ENCODE measurements at regions not wholly inside any gene's neighbourhood (a gene's known extent, or its start where the extent isn't known, plus 50 kb on each side); places are given as distances from the start of the nearest gene placed in this dataset.
"Not testable (repeated sequence)": the region's sequence is repeated elsewhere in the genome, so short reads cannot be mapped to it uniquely, and the experiment has no call there.

- DNase-seq (ENCODE audit: low read depth) = not testable (repeated sequence)
These were observed 872.7 kb downstream of the PCDH17 start for GRCh38 chr13:58504202-58504700.

- not testable (repeated sequence) for DNase-seq (ENCODE audit: low read depth)
These were observed 873.8 kb downstream of the PCDH17 start for GRCh38 chr13:58505262-58505920.

DNA sequence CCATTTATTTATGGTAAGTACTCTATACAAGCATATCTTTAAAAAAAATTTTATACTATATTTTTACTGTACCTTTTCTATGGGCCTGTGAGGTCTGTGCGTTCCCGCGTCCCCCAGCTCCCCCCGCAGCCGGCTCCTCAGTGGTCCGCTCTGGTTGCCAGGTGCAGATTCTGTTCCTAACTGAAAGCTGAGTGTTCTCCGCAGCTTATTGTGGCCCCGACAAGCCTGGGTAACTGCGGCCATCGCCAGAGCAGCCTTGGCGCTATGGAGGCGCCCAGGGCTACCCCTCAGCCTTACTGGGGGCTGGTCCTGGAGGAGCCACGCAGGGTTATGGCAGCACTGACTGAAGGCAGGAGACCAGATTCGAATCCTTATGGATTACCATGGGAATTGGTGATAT is 896.8 kb downstream of the PCDH17 start:
- DNase-seq (ENCODE audit: low read depth) = no peak

DNA sequence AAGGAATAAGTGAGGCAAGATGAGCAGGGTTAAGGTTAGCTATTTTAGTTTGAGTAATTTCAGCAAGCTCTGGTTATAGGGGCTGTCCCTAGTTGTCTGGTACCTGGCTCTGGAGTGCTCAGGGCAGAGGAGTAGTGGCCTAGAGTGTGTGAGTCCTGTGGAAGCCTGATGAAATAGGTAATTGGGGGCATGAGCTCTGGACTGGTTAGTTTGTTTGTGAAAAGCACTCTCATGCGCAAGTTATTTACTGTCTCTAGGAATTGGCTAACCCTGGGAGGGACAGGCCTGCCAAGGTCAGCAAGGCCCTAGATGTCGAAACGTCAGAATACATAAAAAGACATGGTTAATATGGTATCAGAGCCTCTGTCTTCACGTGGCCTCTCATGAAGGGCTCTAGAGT is 900.1 kb downstream of the PCDH17 start:
- DNase-seq (ENCODE audit: low read depth) = no peak

GRCh38 chr13:58542530-58542929 is 911.0 kb downstream of the PCDH17 start:
- no peak for DNase-seq (ENCODE audit: low read depth)

DNA sequence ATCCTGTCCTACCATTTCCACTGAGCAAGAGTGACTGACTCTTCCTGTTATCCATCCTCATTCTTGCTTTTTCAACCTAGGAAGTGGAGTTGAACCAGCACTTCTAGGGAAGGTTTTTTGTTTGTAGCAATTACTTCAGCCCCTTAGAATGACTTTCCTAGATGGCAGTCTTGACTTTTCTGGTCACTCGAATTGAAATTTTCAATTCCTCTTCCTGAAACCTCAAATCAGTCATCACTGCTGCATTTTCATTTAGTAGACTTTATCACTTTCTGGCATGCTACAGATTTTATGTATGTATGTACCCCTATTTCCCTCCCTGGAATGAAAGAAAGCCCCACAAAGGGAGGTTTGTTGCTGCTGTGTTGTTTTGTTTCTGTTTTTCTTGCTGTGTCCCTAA is 915.9 kb downstream of the PCDH17 start:
- DNase-seq (ENCODE audit: low read depth) = no peak

- no peak for DNase-seq (ENCODE audit: low read depth)
These were observed 934.6 kb downstream of the PCDH17 start for GRCh38 chr13:58566176-58566575.

DNA sequence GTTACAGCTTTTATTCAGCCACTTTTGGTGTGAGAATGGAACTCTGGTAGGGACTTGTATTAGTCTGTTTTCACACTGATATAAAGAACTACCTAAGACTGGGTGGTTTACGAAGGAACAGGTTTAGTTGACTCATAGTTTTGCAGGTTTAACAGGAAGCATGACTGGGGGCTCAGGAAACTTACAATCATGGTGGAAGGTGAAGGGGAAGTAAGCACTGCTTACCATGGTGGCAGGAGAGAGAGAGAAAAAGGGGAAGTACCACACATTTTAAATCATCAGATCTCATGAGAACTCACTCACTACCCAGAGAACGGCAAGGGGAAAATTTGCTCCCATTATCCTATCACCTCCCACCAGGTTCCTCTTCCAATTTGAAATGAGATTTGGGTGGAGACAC is 942.2 kb downstream of the PCDH17 start:
- no peak for DNase-seq (ENCODE audit: low read depth)

DNA sequence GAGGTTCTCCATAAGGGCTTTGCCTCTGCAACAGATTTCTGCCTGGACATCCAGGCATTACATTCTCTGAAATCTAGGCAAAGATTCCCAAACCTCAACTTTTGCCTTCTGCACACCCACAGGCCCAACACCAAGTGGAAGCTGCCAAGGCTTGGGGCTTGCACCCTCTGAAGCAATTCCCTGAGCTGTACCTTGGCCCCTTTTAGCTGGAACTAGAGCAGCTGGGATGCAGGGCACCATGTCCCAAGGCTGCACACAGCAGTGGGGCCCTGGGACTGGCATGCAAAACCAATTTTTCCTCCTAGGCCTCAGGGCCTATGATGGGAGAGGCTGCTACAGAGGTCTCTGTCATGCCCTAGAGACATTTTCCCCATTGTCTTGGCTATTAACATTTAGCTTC is 943.2 kb downstream of the PCDH17 start:
- DNase-seq (ENCODE audit: low read depth) = no peak

GRCh38 chr13:58579468-58579867 is 947.9 kb downstream of the PCDH17 start:
- DNase-seq (ENCODE audit: low read depth) = no peak

DNA sequence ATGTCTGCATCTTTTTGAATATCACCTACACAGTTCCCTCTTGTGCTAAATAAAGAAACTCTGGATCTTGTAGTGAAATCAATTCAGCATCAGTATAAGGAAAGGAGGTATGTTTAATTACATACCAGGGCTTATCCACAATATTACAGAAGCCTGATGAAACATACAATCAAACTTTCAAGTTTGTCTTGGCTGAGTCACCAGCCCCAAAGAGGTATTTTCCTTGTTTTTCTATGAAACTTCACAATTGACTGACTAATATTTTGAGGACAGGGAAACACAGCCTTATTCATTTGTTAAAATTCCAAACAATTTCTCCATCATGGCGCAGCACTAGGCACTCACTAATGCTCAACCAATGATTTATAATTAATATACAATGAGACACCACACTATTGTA is 952.4 kb downstream of the PCDH17 start:
- no peak for DNase-seq (ENCODE audit: low read depth)

DNA sequence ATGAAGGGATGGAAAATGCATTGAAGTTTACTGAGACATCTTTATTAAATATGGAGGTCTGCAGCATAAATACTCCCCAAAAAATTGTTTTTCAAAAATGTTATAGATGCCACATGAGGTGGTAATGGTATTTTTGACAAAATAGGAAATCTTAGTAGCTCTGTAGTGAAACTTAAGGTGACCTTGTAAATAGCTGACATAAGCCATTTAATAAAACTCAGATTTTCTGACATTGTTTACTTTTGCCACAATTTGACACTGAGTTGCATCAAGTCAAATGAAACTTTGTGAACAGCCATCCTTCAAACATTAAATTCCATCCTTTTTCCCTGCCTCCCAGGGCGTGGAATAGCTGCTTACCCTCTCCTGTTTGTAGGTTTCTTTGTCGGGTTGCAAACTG is 953.1 kb downstream of the PCDH17 start:
- DNase-seq (ENCODE audit: low read depth) = no peak

- DNase-seq (ENCODE audit: low read depth) = no peak
These were observed 955.6 kb downstream of the PCDH17 start for GRCh38 chr13:58587183-58587582.

GRCh38 chr13:58592052-58592451 is 960.5 kb downstream of the PCDH17 start:
- no peak for DNase-seq (ENCODE audit: low read depth)

DNA sequence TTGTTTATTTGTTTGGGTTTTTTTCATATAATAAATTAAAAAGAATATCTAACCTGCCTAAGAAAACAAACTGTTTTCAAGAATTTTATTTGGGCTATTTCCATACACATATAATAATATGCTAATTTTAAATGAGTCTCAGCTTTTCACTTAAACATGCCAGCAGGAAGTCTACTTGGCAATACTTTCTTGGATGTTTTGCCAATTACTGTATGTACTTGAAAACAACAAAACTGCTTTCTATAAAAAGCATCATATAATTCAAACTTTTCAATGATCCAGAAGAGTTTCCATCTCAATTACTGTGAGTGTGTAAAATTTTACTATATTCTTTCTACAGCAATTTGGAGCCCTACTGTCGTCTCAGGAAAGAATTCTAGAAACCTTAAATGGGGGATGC is 961.2 kb downstream of the PCDH17 start:
- no peak for DNase-seq (ENCODE audit: low read depth)

DNA sequence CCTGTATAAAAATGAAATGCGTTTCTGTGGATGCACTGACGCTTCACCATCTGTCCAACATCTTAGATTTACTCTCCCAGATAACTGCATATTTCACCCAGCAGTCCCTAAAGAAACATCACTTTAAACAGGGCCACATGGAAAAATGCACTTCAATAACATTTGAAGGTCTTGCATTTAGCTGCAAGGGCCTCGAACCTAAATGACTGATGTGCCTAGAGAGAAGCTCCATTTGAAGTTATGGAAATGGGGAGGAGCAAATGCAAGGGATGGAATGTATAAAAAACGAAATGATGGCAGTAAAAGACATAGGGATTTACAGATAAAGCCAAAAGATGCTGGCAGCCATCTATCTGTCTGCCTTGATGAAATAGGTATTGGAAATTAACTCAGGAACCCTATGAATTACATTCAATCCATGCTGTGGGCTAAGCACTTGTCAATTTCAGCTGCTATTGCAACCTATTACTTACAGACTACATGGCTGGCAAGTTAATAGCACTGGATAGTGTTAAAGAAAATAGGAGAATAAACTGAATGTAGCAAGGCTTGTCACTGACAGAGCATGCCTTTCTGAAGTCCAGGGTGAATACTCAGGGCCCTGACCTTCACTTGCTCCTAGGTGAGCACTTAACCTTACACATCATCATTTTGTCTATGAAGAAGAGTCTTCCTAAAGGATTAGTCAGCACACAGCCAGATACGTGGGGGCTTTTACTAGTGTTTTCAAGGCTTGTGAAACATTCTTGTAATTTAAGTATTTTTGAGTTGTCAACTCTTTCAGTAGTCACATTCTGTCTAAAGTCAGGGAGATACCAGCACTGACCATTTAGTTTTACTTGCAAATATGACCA is 963.4 kb downstream of the PCDH17 start:
- DNase-seq (ENCODE audit: low read depth) = no peak

GRCh38 chr13:58597552-58597951 is 966.0 kb downstream of the PCDH17 start:
- no peak for DNase-seq (ENCODE audit: low read depth)

DNA sequence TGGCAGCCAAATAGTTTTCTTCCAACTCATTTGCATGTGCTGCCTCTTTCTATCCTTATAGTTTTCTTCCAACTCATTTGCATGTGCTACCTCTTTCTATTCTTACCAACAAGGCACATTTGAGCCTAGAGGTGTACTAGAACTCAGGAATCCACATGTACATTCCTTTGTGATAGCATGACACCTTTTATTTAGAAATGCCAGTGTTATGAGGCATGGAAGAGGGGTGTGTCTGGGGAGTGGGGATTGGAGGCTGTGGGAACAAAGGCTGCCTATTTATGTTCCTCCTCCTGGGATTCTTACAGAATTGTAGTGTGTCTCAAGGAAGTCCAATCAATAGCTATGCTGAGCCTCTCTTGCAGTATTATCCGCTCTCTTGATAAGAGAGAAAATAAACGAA is 966.7 kb downstream of the PCDH17 start:
- no peak for DNase-seq (ENCODE audit: low read depth)

GRCh38 chr13:58611117-58611516 is 979.6 kb downstream of the PCDH17 start:
- DNase-seq (ENCODE audit: low read depth) = no peak

DNA sequence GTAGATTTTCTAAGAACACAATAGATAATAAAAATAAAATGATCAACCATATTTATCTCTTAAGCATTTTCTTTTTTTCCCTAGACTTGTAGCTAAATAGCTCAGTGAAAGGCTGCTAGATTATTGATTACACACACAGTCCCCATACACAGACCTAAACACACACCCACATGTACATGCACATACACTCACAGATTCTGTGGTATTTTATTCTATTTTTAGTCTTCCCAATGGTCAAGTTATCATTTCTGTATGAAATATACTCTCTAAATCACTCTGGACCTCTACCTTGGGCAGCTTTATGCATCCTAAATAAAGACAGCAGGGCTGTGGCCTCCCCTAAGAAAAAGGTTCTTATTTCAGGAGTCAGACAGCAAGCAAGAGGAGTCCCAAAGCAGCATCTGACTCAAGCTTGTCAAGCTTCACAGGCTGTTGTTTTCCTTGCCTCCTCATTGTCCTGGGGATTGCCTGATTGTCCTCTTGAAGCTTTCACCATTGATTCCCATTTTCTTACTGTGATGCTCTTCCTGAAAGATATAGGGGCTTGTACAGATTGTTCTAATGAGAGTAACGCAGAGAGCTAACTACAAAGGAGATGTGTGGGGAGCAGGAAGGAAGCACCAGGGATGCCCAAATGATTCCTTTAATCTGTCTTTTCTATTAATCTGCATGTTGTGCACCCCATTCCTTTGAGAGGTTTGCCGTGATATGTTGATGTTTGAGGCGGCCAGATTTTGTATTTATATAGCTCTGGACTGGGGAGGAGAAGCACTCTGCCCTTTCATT is 986.5 kb downstream of the PCDH17 start:
- no peak for DNase-seq (ENCODE audit: low read depth)

- no peak for DNase-seq (ENCODE audit: low read depth)
These were observed 988.0 kb downstream of the PCDH17 start for GRCh38 chr13:58619396-58620113.

DNA sequence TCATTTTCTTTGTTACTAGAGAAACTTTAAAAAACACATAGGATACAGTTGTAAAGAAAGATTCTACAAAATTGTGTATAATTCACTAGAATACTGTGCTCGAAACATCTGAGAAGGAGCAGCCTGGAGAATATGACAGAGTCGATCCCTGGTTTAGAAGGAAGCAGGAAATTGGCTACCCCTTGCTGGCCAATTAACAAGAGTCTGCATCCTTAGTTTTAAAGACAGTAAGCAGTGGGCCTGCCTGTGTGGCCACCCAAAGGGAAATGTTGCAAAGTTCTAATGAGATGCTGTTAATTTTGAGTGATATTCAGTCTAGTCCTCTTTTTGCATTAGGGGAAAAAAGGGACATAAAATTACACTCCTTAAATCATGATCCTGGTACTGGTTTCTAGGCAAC is 988.6 kb downstream of the PCDH17 start:
- DNase-seq (ENCODE audit: low read depth) = no peak

All from GM04504 (cell line).